ENCODE measurements at regions not wholly inside any gene's neighbourhood (a gene's known extent, or its start where the extent isn't known, plus 50 kb on each side); places are given as distances from the start of the nearest gene placed in this dataset.
A peak's percentile ranks its signal among the peaks of the same experiment; 100 is the strongest.

DNA sequence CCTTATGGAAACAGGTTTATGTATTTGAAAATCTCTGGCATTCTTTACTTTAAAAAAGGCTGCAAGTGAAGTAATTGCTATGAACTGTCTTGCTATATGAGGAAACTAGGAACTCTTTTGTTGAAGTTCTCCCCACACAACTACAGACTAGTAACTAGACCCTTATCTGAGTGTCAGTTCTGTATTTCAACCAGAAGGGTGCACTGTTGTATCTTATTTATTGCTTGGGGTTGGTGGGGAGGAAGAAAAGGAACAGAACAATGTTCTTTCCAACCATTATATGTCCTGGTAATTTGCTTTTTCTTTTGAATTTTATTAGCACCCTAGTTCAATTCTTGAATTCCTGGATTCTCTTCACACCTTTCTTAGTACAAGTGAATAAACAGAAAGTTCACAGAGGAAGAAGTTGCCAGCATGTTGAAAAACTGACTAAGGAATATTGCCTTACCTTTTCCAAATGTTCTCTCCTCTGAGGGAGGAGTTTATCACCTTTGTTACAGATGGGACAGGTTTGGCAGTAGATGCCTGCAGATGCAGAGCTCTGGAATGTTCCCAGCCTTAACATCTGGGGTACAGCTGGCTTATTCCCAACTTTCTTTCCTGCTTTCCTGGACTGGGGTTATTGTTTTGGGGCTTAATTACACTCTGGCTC is 162.4 kb upstream of the CFAP20DC start:
- peak; percentile 51 to 63 (median 54) for TF ChIP-seq CTCF (IDR thresholded peaks at IDR 0.05)
- no peak for TF ChIP-seq POLR2A (IDR thresholded peaks at IDR 0.05)
- TF ChIP-seq EP300 (IDR thresholded peaks at IDR 0.05) = no peak
